ENCODE measurements at regions not wholly inside any gene's neighbourhood (a gene's known extent, or its start where the extent isn't known, plus 50 kb on each side); places are given as distances from the start of the nearest gene placed in this dataset.

- TF ChIP-seq EZH2 (IDR thresholded peaks at IDR 0.05; ENCODE audit: low read depth, unreplicated experiment) = no peak
- no peak for TF ChIP-seq EZH2phosphoT487 (IDR thresholded peaks at IDR 0.05; ENCODE audit: unreplicated experiment)
- no peak for TF ChIP-seq CREB1 (CRISPR knock-in tag; IDR thresholded peaks at IDR 0.05; ENCODE audit: low read depth)
- TF ChIP-seq ZNF331 (CRISPR knock-in tag; IDR thresholded peaks at IDR 0.05; ENCODE audit: low read depth) = no peak
- TF ChIP-seq, protein P1, sequence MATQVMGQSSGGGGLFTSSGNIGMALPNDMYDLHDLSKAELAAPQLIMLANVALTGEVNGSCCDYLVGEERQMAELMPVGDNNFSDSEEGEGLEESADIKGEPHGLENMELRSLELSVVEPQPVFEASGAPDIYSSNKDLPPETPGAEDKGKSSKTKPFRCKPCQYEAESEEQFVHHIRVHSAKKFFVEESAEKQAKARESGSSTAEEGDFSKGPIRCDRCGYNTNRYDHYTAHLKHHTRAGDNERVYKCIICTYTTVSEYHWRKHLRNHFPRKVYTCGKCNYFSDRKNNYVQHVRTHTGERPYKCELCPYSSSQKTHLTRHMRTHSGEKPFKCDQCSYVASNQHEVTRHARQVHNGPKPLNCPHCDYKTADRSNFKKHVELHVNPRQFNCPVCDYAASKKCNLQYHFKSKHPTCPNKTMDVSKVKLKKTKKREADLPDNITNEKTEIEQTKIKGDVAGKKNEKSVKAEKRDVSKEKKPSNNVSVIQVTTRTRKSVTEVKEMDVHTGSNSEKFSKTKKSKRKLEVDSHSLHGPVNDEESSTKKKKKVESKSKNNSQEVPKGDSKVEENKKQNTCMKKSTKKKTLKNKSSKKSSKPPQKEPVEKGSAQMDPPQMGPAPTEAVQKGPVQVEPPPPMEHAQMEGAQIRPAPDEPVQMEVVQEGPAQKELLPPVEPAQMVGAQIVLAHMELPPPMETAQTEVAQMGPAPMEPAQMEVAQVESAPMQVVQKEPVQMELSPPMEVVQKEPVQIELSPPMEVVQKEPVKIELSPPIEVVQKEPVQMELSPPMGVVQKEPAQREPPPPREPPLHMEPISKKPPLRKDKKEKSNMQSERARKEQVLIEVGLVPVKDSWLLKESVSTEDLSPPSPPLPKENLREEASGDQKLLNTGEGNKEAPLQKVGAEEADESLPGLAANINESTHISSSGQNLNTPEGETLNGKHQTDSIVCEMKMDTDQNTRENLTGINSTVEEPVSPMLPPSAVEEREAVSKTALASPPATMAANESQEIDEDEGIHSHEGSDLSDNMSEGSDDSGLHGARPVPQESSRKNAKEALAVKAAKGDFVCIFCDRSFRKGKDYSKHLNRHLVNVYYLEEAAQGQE (IDR thresholded peaks at IDR 0.05; ENCODE audit: unreplicated experiment) = no peak
- TF ChIP-seq STAT1 (IDR thresholded peaks at IDR 0.05; ENCODE audit: unreplicated experiment) = no peak
- TF ChIP-seq, protein P2, sequence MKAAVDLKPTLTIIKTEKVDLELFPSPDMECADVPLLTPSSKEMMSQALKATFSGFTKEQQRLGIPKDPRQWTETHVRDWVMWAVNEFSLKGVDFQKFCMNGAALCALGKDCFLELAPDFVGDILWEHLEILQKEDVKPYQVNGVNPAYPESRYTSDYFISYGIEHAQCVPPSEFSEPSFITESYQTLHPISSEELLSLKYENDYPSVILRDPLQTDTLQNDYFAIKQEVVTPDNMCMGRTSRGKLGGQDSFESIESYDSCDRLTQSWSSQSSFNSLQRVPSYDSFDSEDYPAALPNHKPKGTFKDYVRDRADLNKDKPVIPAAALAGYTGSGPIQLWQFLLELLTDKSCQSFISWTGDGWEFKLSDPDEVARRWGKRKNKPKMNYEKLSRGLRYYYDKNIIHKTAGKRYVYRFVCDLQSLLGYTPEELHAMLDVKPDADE (IDR thresholded peaks at IDR 0.05) = no peak
These were observed 211.4 kb upstream of the IPO5 start (continued) for GRCh38 chr13:97742084-97742483.

GRCh38 chr13:97743938-97744337 lies 209.5 kb upstream of the IPO5 start:
- no peak for DNase-seq (ENCODE audit: low spot score)
- H3K27ac Mint-ChIP-seq = no peak overlapping the region
- H3K9me3 Mint-ChIP-seq = no peaks in the 10 kb centered on the region; the same call in 2 of the 3 replicates
- Histone ChIP-seq H3K79me2 (replicated peaks; ENCODE audit: insufficient read depth) (no peaks in the 10 kb centered on the region), H3K4me2 (no peak overlapping the region), H3K27ac (ENCODE audit: low read depth) (no peak overlapping the region), H3K36me3 (ENCODE audit: insufficient read depth) (no peaks in the 10 kb centered on the region), H3K27me3 (ENCODE audit: insufficient read depth) (no peaks in the 10 kb centered on the region), H4K20me1 (replicated peaks; ENCODE audit: insufficient read depth) (no peaks in the 10 kb centered on the region), H3K9me2 (ENCODE audit: insufficient read depth) (no peaks in the 10 kb centered on the region), H3K4me1 (ENCODE audit: insufficient read depth) (no peaks in the 10 kb centered on the region), H3K4me3 (no peak overlapping the region), H2AFZ (peak overlapping the region; percentile 63; the same call in 1 of the 2 replicates), H3F3A (replicated peaks; ENCODE audit: low read depth) (no peaks in the 10 kb centered on the region)
- TF ChIP-seq, protein P2 (IDR thresholded peaks at IDR 0.05) = no peak
- TF ChIP-seq ZNF331 (CRISPR knock-in tag; IDR thresholded peaks at IDR 0.05; ENCODE audit: low read depth) (no peak), STAT1 (IDR thresholded peaks at IDR 0.05; ENCODE audit: unreplicated experiment) (no peak), POLR2AphosphoS5 (IDR thresholded peaks at IDR 0.05; ENCODE audit: low read depth) (no peak), EZH2phosphoT487 (IDR thresholded peaks at IDR 0.05; ENCODE audit: unreplicated experiment) (no peak), CREB1 (CRISPR knock-in tag; IDR thresholded peaks at IDR 0.05; ENCODE audit: low read depth) (no peak)
- TF ChIP-seq, protein P1 (IDR thresholded peaks at IDR 0.05; ENCODE audit: unreplicated experiment) = no peak
- peaks cover 1% of the 10 kb centered on the region for H3K27me3 Mint-ChIP-seq (ENCODE audit: insufficient read depth, low read depth, poor library complexity)
- peaks cover 4% of the 10 kb centered on the region; the same call in 1 of the 3 replicates for H3K4me1 Mint-ChIP-seq
- H3K4me3 Mint-ChIP-seq = no peak overlapping the region
- H3K36me3 Mint-ChIP-seq (ENCODE audit: low read depth) = no peaks in the 10 kb centered on the region; the same call in 2 of the 3 replicates
- no peak for ATAC-seq
